Kidney (tissue), 13 donors: ENCODE measurements at regions not wholly inside any gene's neighbourhood (a gene's known extent, or its start where the extent isn't known, plus 50 kb on each side); places are given as distances from the start of the nearest gene placed in this dataset.

Experiments
- DNase-seq, 5 donors: peaks; one replicate each; pipeline ENCODE4 v3.0.0-alpha.2; 2013 to 2020
- FAIRE-seq: peaks from 2 replicates; lab custom pipeline; 2012; peaks lifted over from hg19 to GRCh38; lab: Jason Lieb, UNC
- H3K27ac ChIP-seq, 2 donors: one replicate each; pipeline ENCODE4 v1.7.0; 2013; ENCODE audit warnings: low read depth in 2 of 2, low read length in 2 of 2, inconsistent platforms in 1 of 2
- H3K27me3 ChIP-seq: one replicate; pipeline ENCODE4 v1.7.1; 2013; ENCODE audit warnings: low read length, inconsistent platforms; ENCODE audit not compliant: control insufficient read depth, insufficient read depth
- H3K36me3 ChIP-seq, 3 donors: one replicate each; pipeline versions ENCODE4 v1.7.0 to v1.7.1; 2013; ENCODE audit warnings: low read length in 3 of 3, control low read depth in 1 of 3, inconsistent platforms in 1 of 3; ENCODE audit not compliant: insufficient read depth in 3 of 3, control insufficient read depth in 2 of 3
- H3K4me1 ChIP-seq, 3 donors: one replicate each; pipeline versions ENCODE4 v1.7.0 to v1.7.1; 2013; ENCODE audit warnings: low read length in 3 of 3, inconsistent platforms in 1 of 3, low read depth in 1 of 3; ENCODE audit not compliant: control insufficient read depth in 2 of 3, insufficient read depth in 2 of 3
- H3K4me3 ChIP-seq, 3 donors: one replicate each; pipeline versions ENCODE4 v1.7.0 to v1.8.1; 2013; ENCODE audit warnings: low read length in 3 of 3, control low read depth in 1 of 3, inconsistent platforms in 1 of 3
- H3K9ac ChIP-seq, 3 donors: one replicate each; pipeline versions ENCODE4 v1.7.0 to v1.7.1; 2013; ENCODE audit warnings: low read length in 3 of 3, control low read depth in 1 of 3, inconsistent platforms in 1 of 3
- H3K9me3 ChIP-seq, 3 donors: one replicate each; pipeline versions ENCODE4 v1.7.0 to v1.7.1; 2013; ENCODE audit warnings: low read length in 3 of 3, control low read depth in 1 of 3, inconsistent platforms in 1 of 3; ENCODE audit not compliant: control insufficient read depth in 2 of 3, insufficient read depth in 1 of 3
- intact Hi-C: fragments of 100-400 bp; cut with DNase I; formaldehyde crosslinking; loops from one replicate; pipeline ENCODE4 v1.11.1; 2022
- TF ChIP-seq, protein P1 (sequence below): IDR thresholded peaks from 3 replicates; pipeline ENCODE4 v1.5.1; 2012; ENCODE audit warnings: mild to moderate bottlenecking, moderate library complexity, borderline replicate concordance; ENCODE audit not compliant: insufficient read depth; ENCODE audit errors: extremely low read depth
- donor health status: control.
- donor health status: control.
- donor health status: control.
- donor health status: control.
- donor health status: control.
- donor health status: DM: yes; HTN: yes; CAD: no.
- donor health status: Normal renal cell carcinoma (clear cell type).

- H3K4me3 ChIP-seq = no peak overlapping the region
- TF ChIP-seq, protein P1, sequence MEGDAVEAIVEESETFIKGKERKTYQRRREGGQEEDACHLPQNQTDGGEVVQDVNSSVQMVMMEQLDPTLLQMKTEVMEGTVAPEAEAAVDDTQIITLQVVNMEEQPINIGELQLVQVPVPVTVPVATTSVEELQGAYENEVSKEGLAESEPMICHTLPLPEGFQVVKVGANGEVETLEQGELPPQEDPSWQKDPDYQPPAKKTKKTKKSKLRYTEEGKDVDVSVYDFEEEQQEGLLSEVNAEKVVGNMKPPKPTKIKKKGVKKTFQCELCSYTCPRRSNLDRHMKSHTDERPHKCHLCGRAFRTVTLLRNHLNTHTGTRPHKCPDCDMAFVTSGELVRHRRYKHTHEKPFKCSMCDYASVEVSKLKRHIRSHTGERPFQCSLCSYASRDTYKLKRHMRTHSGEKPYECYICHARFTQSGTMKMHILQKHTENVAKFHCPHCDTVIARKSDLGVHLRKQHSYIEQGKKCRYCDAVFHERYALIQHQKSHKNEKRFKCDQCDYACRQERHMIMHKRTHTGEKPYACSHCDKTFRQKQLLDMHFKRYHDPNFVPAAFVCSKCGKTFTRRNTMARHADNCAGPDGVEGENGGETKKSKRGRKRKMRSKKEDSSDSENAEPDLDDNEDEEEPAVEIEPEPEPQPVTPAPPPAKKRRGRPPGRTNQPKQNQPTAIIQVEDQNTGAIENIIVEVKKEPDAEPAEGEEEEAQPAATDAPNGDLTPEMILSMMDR = no peak
- H3K9me3 ChIP-seq = no peaks in the 10 kb centered on the region
- H3K27ac ChIP-seq = no peak overlapping the region
- no peaks in the 10 kb centered on the region for H3K27me3 ChIP-seq
- H3K36me3 ChIP-seq = no peaks in the 10 kb centered on the region
- no peak overlapping the region for H3K9ac ChIP-seq
- H3K4me1 ChIP-seq = no peaks in the 10 kb centered on the region
- DNase-seq (no peak), FAIRE-seq (no peak)
- intact Hi-C loops = no loop called here
Measured at GRCh38 chr7:10040674-10041073, 933.0 kb upstream of the PHF14 start.

GRCh38 chr7:10070899-10071298, 902.8 kb upstream of the PHF14 start:
- FAIRE-seq = no peak
- H3K36me3 ChIP-seq = no peaks in the 10 kb centered on the region
- no peak overlapping the region for H3K9ac ChIP-seq
- no peak for DNase-seq
- no peak overlapping the region for H3K4me3 ChIP-seq
- no peaks in the 10 kb centered on the region for H3K4me1 ChIP-seq
- H3K27me3 ChIP-seq = no peaks in the 10 kb centered on the region
- intact Hi-C loops = no loop called here
- no peaks in the 10 kb centered on the region for H3K9me3 ChIP-seq
- TF ChIP-seq, protein P1 = no peak
- no peak overlapping the region for H3K27ac ChIP-seq

DNA sequence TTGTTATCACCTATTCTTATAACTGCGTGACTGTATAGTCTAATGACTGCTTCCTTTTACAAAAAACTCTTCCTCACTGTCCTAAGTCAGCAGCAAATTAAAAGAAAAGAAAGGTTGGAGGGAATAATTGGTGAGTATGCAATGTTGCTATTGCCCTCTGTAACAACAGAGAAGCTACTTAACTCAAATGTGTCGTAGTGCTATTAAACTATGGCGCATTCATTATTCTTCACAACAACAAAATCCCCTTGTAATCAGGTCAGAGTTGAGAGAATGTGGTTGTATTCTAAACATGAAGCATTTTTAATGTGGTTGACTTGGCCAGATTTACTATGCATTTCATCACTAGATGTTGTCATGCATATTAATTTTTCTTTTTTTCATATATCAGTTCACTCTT, 897.8 kb upstream of the PHF14 start:
- Histone ChIP-seq H3K4me1 (no peaks in the 10 kb centered on the region), H3K4me3 (no peak overlapping the region), H3K27me3 (no peaks in the 10 kb centered on the region), H3K9ac (no peak overlapping the region), H3K36me3 (no peaks in the 10 kb centered on the region), H3K27ac (no peak overlapping the region), H3K9me3 (no peaks in the 10 kb centered on the region)
- TF ChIP-seq, protein P1 = no peak
- intact Hi-C loops = no loop called here
- FAIRE-seq (no peak), DNase-seq (no peak)

GRCh38 chr7:10076660-10077300, 896.9 kb upstream of the PHF14 start:
- Histone ChIP-seq H3K27me3 (no peaks in the 10 kb centered on the region), H3K9me3 (no peaks in the 10 kb centered on the region), H3K36me3 (no peaks in the 10 kb centered on the region), H3K27ac (no peak overlapping the region), H3K9ac (no peak overlapping the region), H3K4me3 (no peak overlapping the region), H3K4me1 (no peaks in the 10 kb centered on the region)
- FAIRE-seq = no peak
- TF ChIP-seq, protein P1 = no peak
- DNase-seq = no peak
- intact Hi-C loops = no loop called here
